Endothelial cell of umbilical vein (primary cell): ENCODE measurements at regions not wholly inside any gene's neighbourhood (a gene's known extent, or its start where the extent isn't known, plus 50 kb on each side); places are given as distances from the start of the nearest gene placed in this dataset.

Experiments used
- BruUV-seq: library from RNA; stranded (reverse); fragments of 400-500 nt; replicated peaks from 2 replicates; lab custom pipeline; 2021; lab: Mats Ljungman, UMichigan
- CTCF ChIA-PET: fragments of 300-600, 350-600 bp; sonication (Branson Sonifier 250); formaldehyde crosslinking; loops from one replicate; lab custom pipeline; 2021; ENCODE audit warnings: antibody characterized with exemption, inconsistent platforms; lab: Charles Lee
- POLR2A ChIA-PET: fragments of 300-600, 350-600 bp; sonication (Branson Sonifier 250); formaldehyde crosslinking; loops from one replicate; lab custom pipeline; 2021; ENCODE audit warnings: antibody characterized with exemption, inconsistent platforms; lab: Charles Lee
- DNase-seq: peaks from one replicate; pipeline ENCODE4 v3.0.0-alpha.2; 2011; ENCODE audit warnings: low read depth, low spot score
- FAIRE-seq: peaks from 2 replicates; lab custom pipeline; 2011; peaks lifted over from hg19 to GRCh38; lab: Jason Lieb, UNC
- H2AFZ ChIP-seq: 2 replicates; pipeline ENCODE4 v1.6.0; 2012; ENCODE audit warnings: low read depth, low read length, control low read depth, inconsistent platforms
- H3K27ac ChIP-seq: 2 replicates; pipeline ENCODE4 v1.5.1; 2011; ENCODE audit warnings: low read depth, mild to moderate bottlenecking, control low read depth, low read length, moderate library complexity; ENCODE audit not compliant: insufficient read depth
- H3K27me3 ChIP-seq, 2 experiments: 2 replicates each; pipeline versions ENCODE4 v1.6.0 to v1.6.1; 2011; ENCODE audit warnings: low read length in 2 of 2, mixed read lengths in 1 of 2; ENCODE audit not compliant: control insufficient read depth in 2 of 2, insufficient read depth in 2 of 2
- H3K36me3 ChIP-seq, 2 experiments: 2 replicates in 1 of 2; 3 replicates in 1 of 2; pipeline ENCODE4 v1.5.1; 2011; ENCODE audit warnings: low read length in 2 of 2, mild to moderate bottlenecking in 1 of 2, moderate library complexity in 1 of 2; ENCODE audit not compliant: control insufficient read depth in 2 of 2, insufficient read depth in 2 of 2; ENCODE audit errors: extremely low read depth in 1 of 2
- H3K4me1 ChIP-seq: 3 replicates; pipeline ENCODE4 v1.5.1; 2011; ENCODE audit warnings: mild to moderate bottlenecking, low read length; ENCODE audit not compliant: control insufficient read depth, insufficient read depth; ENCODE audit errors: extremely low read depth
- H3K4me2 ChIP-seq: 2 replicates; pipeline ENCODE4 v1.6.1; 2011; ENCODE audit warnings: low read length, control low read depth, mixed read lengths; ENCODE audit not compliant: insufficient read depth
- H3K4me3 ChIP-seq, 3 experiments: fragments of 200-600 bp in 1 of 3; sonication (generic), shearing (Covaris generic) in 1 of 3; replicated peaks in 1 of 3; 2 replicates each; pipeline ENCODE4 v1.5.1; 2011 to 2016; ENCODE audit warnings: control low read depth in 3 of 3, low read length in 3 of 3, mild to moderate bottlenecking in 2 of 3, inconsistent platforms in 1 of 3, low read depth in 1 of 3, moderate library complexity in 1 of 3; ENCODE audit not compliant: insufficient read depth in 1 of 3
- H3K79me2 ChIP-seq: 2 replicates; pipeline ENCODE4 v1.6.0; 2012; ENCODE audit warnings: low read length, inconsistent platforms; ENCODE audit not compliant: control insufficient read depth, insufficient read depth
- H3K9ac ChIP-seq: replicated peaks from 2 replicates; pipeline ENCODE3; 2011; ENCODE audit warnings: low read length, control low read depth; ENCODE audit not compliant: insufficient read depth; ENCODE audit errors: extremely low read depth
- H3K9me1 ChIP-seq: replicated peaks from 3 replicates; pipeline ENCODE4 v1.6.0; 2011; ENCODE audit warnings: mild to moderate bottlenecking, low read length; ENCODE audit not compliant: control insufficient read depth, insufficient read depth; ENCODE audit errors: extremely low read depth
- H3K9me3 ChIP-seq: replicated peaks from 2 replicates; pipeline ENCODE4 v1.5.1; 2012; ENCODE audit warnings: low read length, inconsistent platforms; ENCODE audit not compliant: control insufficient read depth, insufficient read depth
- H4K20me1 ChIP-seq: replicated peaks from 2 replicates; pipeline ENCODE3; 2011; ENCODE audit warnings: mild to moderate bottlenecking, low read length; ENCODE audit not compliant: control insufficient read depth, insufficient read depth; ENCODE audit errors: extremely low read depth
- EZH2 ChIP-seq: IDR thresholded peaks from 2 replicates; pipeline ENCODE4 v1.6.1; 2012; ENCODE audit warnings: borderline replicate concordance, low read depth, mild to moderate bottlenecking, moderate library complexity, low read length, inconsistent platforms; ENCODE audit not compliant: severe bottlenecking
- FOS ChIP-seq: IDR thresholded peaks from 2 replicates; pipeline ENCODE4 v1.6.1; 2011; ENCODE audit warnings: mild to moderate bottlenecking, low read length, moderate library complexity, borderline replicate concordance; ENCODE audit not compliant: insufficient read depth
- GATA2 ChIP-seq: IDR thresholded peaks from 2 replicates; pipeline ENCODE4 v1.7.0; 2011; ENCODE audit warnings: low read depth, mild to moderate bottlenecking, moderate library complexity, mixed read lengths, low read length; ENCODE audit not compliant: insufficient read length, insufficient read depth
- JUN ChIP-seq: IDR thresholded peaks from 2 replicates; pipeline ENCODE4 v1.6.1; 2011; ENCODE audit warnings: borderline replicate concordance, low read depth; ENCODE audit not compliant: insufficient read length, insufficient read depth
- MAX ChIP-seq: IDR thresholded peaks from 2 replicates; pipeline ENCODE4 v1.6.1; 2011; ENCODE audit not compliant: insufficient read depth, insufficient read length
- MYC ChIP-seq: IDR thresholded peaks from one replicate; pipeline ENCODE4 v1.6.1; 2011; ENCODE audit warnings: mild to moderate bottlenecking, low read depth, low read length
- POLR2A ChIP-seq: IDR thresholded peaks from 2 replicates; pipeline ENCODE4 v1.6.1; 2012; ENCODE audit warnings: low read depth, mild to moderate bottlenecking, control low read depth, low read length
- POLR2AphosphoS5 ChIP-seq: IDR thresholded peaks from 2 replicates; pipeline ENCODE4 v1.6.1; 2012; ENCODE audit warnings: low read depth, mild to moderate bottlenecking, control low read depth, low read length, moderate library complexity; ENCODE audit not compliant: insufficient read depth
- dilution Hi-C: fragments of 300-500 bp; cut with MboI; formaldehyde crosslinking; loops from one replicate; pipeline ENCODE4 v1.15.0; 2019; ENCODE audit warnings: low sequenced_read_pairs; ENCODE audit not compliant: extremely low pct_ligation_motif_present
- intact Hi-C: fragments of 100-400 bp; cut with micrococcal nuclease; formaldehyde crosslinking; loops from one replicate; pipeline ENCODE4 v1.10.0; 2022
- TF ChIP-seq, protein P1 (sequence below), 2 donors: IDR thresholded peaks; 1 replicate in 1 of 2; 2 replicates in 1 of 2; pipeline ENCODE4 v1.5.1; 2011; ENCODE audit warnings: low read length in 2 of 2, mild to moderate bottlenecking in 2 of 2, moderate library complexity in 2 of 2, control low read depth in 1 of 2, inconsistent platforms in 1 of 2, low read depth in 1 of 2; ENCODE audit not compliant: insufficient read depth in 1 of 2; ENCODE audit errors: extremely low read depth in 1 of 2

GRCh38 chr15:66959066-66959465, 106.3 kb upstream of the SMAD3 start:
- H3K27me3 ChIP-seq: no peaks in the 10 kb centered on the region
- no peak overlapping the region for H3K4me2 ChIP-seq
- no peak for TF ChIP-seq POLR2AphosphoS5
- TF ChIP-seq, protein P1, sequence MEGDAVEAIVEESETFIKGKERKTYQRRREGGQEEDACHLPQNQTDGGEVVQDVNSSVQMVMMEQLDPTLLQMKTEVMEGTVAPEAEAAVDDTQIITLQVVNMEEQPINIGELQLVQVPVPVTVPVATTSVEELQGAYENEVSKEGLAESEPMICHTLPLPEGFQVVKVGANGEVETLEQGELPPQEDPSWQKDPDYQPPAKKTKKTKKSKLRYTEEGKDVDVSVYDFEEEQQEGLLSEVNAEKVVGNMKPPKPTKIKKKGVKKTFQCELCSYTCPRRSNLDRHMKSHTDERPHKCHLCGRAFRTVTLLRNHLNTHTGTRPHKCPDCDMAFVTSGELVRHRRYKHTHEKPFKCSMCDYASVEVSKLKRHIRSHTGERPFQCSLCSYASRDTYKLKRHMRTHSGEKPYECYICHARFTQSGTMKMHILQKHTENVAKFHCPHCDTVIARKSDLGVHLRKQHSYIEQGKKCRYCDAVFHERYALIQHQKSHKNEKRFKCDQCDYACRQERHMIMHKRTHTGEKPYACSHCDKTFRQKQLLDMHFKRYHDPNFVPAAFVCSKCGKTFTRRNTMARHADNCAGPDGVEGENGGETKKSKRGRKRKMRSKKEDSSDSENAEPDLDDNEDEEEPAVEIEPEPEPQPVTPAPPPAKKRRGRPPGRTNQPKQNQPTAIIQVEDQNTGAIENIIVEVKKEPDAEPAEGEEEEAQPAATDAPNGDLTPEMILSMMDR (IDR thresholded peaks at IDR 0.05; ENCODE audit: extremely low read depth in 1 of 2, insufficient read depth in 1 of 2, low read depth in 1 of 2, low read length in 2 of 2): no peak
- no peak for TF ChIP-seq MAX
- no peak for TF ChIP-seq MYC
- no peak for TF ChIP-seq JUN
- TF ChIP-seq GATA2: no peak
- TF ChIP-seq EZH2: no peak
- TF ChIP-seq POLR2A: no peak
- TF ChIP-seq FOS: no peak
- no TSS peak for BruUV-seq
- H2AFZ ChIP-seq: no peak overlapping the region
- ChIA-PET CTCF (interaction anchor here (1.0 kb wide), 1 partner anchor 67 kb away, joined by 3 read pairs; no protein-coding TSS in a partner anchor), POLR2A (no interaction called here)
- dilution Hi-C loops (no loop called here), intact Hi-C loops (loop anchor here (5.0 kb wide), 2 partner anchors 83 to 218 kb away; no protein-coding TSS in a partner anchor)
- no peaks in the 10 kb centered on the region for H3K36me3 ChIP-seq
- no peak overlapping the region for H3K4me3 ChIP-seq
- H3K4me1 ChIP-seq: peaks cover 24% of the 10 kb centered on the region
- FAIRE-seq (no peak), DNase-seq (no peak)
- no peaks in the 10 kb centered on the region for H3K79me2 ChIP-seq
- no peak overlapping the region for H3K27ac ChIP-seq
- H4K20me1 ChIP-seq: no peaks in the 10 kb centered on the region
- no peak overlapping the region for H3K9ac ChIP-seq
- H3K9me3 ChIP-seq: no peaks in the 10 kb centered on the region
- no peaks in the 10 kb centered on the region for H3K9me1 ChIP-seq
